PC-9 (cell line): ENCODE measurements at regions not wholly inside any gene's neighbourhood (a gene's known extent, or its start where the extent isn't known, plus 50 kb on each side); places are given as distances from the start of the nearest gene placed in this dataset.

Source experiments
- EZH2 ChIP-seq: fragments of 200-600 bp; sonication (generic); IDR thresholded peaks from 2 replicates; pipeline ENCODE4 v1.8.0; 2017; ENCODE audit warnings: antibody characterized with exemption, low read depth
- TF ChIP-seq, protein P1 (sequence below): fragments of 200-600 bp; sonication (generic); conservative IDR thresholded peaks from 2 replicates; pipeline ENCODE4 v1.6.1; 2017; ENCODE audit warnings: mixed run types, antibody characterized with exemption, mild to moderate bottlenecking, moderate library complexity

DNA sequence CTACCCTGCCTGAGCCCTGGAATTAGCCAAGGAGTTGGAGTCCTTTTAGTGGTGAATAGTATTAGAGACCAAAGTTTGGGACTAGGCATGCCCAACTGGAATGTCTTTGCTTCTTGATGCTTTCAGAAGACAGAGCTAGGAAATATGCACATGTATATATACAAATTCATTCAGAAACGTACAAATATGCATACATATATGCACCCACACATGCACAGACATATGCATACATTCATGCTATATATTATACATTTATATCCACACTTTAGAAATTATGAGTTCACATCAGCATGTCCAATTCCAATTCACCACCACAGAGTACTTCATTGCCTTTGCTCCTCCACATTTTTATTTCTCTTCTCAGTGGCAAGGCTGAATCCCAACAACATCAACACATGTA, 398.3 kb upstream of the MPDZ start:
- TF ChIP-seq, protein P1, sequence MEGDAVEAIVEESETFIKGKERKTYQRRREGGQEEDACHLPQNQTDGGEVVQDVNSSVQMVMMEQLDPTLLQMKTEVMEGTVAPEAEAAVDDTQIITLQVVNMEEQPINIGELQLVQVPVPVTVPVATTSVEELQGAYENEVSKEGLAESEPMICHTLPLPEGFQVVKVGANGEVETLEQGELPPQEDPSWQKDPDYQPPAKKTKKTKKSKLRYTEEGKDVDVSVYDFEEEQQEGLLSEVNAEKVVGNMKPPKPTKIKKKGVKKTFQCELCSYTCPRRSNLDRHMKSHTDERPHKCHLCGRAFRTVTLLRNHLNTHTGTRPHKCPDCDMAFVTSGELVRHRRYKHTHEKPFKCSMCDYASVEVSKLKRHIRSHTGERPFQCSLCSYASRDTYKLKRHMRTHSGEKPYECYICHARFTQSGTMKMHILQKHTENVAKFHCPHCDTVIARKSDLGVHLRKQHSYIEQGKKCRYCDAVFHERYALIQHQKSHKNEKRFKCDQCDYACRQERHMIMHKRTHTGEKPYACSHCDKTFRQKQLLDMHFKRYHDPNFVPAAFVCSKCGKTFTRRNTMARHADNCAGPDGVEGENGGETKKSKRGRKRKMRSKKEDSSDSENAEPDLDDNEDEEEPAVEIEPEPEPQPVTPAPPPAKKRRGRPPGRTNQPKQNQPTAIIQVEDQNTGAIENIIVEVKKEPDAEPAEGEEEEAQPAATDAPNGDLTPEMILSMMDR = no peak
- TF ChIP-seq EZH2 = no peak
